Spleen (tissue), 7 donors: ENCODE measurements at regions not wholly inside any gene's neighbourhood (a gene's known extent, or its start where the extent isn't known, plus 50 kb on each side); places are given as distances from the start of the nearest gene placed in this dataset.
"Not testable (repeated sequence)": the region's sequence is repeated elsewhere in the genome, so short reads cannot be mapped to it uniquely, and the experiment has no call there.

Experiments used
- CTCF ChIP-seq, 11 experiments: fragments of 200-600 bp in 7 of 11; fragments of 450-650 bp in 4 of 11; sonication (generic) in 4 of 11; IDR thresholded peaks in 8 of 11; conservative IDR thresholded peaks in 3 of 11; 1 replicate in 7 of 11; 2 replicates in 4 of 11; pipeline versions ENCODE4 v1.4.0 to v1.8.0; 2016 to 2021; ENCODE audit warnings: antibody characterized with exemption in 11 of 11, inconsistent platforms in 4 of 11, mild to moderate bottlenecking in 1 of 11
- POLR2A ChIP-seq, 3 donors: fragments of 450-650 bp; IDR thresholded peaks; one replicate each; pipeline ENCODE4 v1.5.1; 2017; ENCODE audit warnings: antibody characterized with exemption in 3 of 3, mild to moderate bottlenecking in 1 of 3
- POLR2AphosphoS5 ChIP-seq, 3 donors: sonication (generic); formaldehyde crosslinking; IDR thresholded peaks; one replicate each; pipeline ENCODE4 v1.5.1; 2017; ENCODE audit warnings: antibody characterized with exemption in 3 of 3
- donor health status: DM: no; HTN: no; CAD: no; lungs with moderate emphysema.
- donor health status: DM: no; HTN: no; CAD: no.
- donor health status: DM: no; HTN: no; CAD: no.

GRCh38 chr13:73301622-73302021 is 242.8 kb downstream of the KLF5 start:
- TF ChIP-seq CTCF (IDR thresholded peaks at IDR 0.05 in 8 of 11, conservative IDR thresholded peaks at IDR 0.05 in 3 of 11); POLR2A (IDR thresholded peaks at IDR 0.05); POLR2AphosphoS5 (IDR thresholded peaks at IDR 0.05): not testable (repeated sequence)
